Urinary bladder (tissue), 3 donors: ENCODE measurements at regions not wholly inside any gene's neighbourhood (a gene's known extent, or its start where the extent isn't known, plus 50 kb on each side); places are given as distances from the start of the nearest gene placed in this dataset.

Experiments
- DNase-seq: peaks from one replicate; pipeline ENCODE4 v3.0.0-alpha.2; 2015; ENCODE audit errors: extremely low spot score
- H3K27ac ChIP-seq: one replicate; pipeline ENCODE4 v1.5.1; 2013; ENCODE audit warnings: low read depth, mild to moderate bottlenecking, moderate library complexity
- H3K36me3 ChIP-seq: one replicate; pipeline ENCODE4 v1.6.1; 2013; ENCODE audit warnings: mild to moderate bottlenecking, moderate library complexity; ENCODE audit not compliant: insufficient read depth
- H3K4me1 ChIP-seq: one replicate; pipeline ENCODE4 v1.6.1; 2013; ENCODE audit warnings: mild to moderate bottlenecking, moderate library complexity; ENCODE audit not compliant: insufficient read depth
- H3K4me3 ChIP-seq: one replicate; pipeline ENCODE4 v1.5.1; 2013; ENCODE audit warnings: low read depth, low read length
- WGBS: extraction: QIAGEN DNeasy Blood & Tissue Kit; methylation state at CpG from one replicate; pipeline ENCODE4 v1.1.7; 2013; 5-methylcytosine and 5-hydroxymethylcytosine counted together
- donor health status: healthy with polysubstance abuse.
- donor health status: healthy.

DNA sequence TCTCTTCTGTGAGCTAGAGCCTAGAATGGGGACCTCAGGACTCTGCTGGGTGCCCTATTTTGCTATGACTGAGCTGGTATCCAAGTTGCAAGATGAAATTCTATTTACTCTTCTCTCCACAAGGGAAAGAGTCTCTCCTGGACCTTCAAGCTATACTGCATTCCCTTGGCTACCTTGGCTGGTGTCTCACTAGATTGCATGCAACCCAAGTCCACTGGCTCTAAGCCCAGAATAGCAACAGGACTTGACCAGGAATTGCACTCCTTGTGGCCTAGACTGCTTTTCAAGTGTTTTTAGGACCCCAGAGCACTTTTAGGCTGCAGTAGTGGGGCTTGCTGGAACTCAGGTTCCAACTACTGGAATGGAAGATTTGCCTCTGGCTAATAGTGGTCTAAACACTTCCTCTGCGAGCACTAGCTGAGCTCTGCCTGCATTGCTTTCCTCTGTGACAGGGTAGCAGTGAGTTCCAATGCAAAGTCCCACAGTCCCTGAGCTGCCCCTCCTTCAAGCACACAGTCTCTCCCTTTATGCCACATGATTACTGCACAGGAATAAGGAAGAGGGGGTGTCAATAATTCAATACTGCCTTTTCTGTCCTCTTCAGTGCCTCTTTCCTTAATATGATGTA is 1009.1 kb upstream of the FLRT2 start:
- 92% methylated on average over 1 of the region's 1 CpG for WGBS
- no peak for DNase-seq
- Histone ChIP-seq H3K36me3 (no peaks in the 10 kb centered on the region), H3K4me3 (no peak overlapping the region), H3K27ac (no peak overlapping the region), H3K4me1 (no peaks in the 10 kb centered on the region)

DNA sequence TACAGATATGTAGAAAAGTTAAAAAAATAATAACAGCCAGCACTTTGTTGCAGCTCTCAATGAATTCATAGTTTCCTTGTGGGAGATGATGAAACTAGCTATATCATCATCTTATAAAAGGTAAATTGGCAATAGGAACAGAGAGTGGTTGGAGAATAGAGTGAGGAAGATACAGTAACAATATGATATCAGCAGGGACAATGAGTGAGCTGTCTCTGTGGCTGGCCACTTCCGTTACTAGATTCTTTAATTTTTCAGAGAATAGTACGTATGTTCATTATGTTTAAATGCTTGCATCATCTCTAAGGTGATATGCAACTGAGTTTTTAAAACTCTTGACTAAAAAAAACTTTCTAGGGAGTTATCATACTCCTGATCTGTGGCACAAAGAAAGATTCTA is 1006.2 kb upstream of the FLRT2 start:
- Histone ChIP-seq H3K27ac (no peak overlapping the region), H3K4me3 (no peak overlapping the region), H3K4me1 (no peaks in the 10 kb centered on the region), H3K36me3 (no peaks in the 10 kb centered on the region)
- DNase-seq, result no peak
- 89% methylated on average over 2 of the region's 2 CpGs for WGBS

DNA sequence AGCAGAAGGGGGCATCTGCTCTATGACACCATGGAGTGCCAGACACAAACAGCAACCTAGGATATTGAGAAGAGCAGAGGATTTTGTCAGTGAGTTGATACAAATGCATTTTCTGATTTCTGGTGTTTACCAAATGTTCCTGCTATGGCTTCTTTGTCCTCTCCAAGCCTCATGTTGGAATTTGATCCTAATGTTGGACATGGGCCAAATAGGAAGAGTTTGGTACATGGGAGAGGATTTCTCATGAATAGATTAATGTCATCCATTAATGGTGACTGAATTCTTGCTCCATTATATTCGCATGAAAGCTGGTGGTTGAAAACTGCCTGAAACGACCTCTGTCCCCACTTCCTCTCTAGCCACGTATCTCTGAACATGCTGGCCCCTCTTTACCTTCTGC is 1002.2 kb upstream of the FLRT2 start:
- no peak overlapping the region for H3K27ac ChIP-seq
- no peaks in the 10 kb centered on the region for H3K4me1 ChIP-seq
- H3K4me3 ChIP-seq, result no peak overlapping the region
- no peak for DNase-seq
- WGBS, result 76% methylated on average over 3 of the region's 3 CpGs
- H3K36me3 ChIP-seq, result no peaks in the 10 kb centered on the region

- Histone ChIP-seq H3K4me1 (no peaks in the 10 kb centered on the region), H3K36me3 (no peaks in the 10 kb centered on the region), H3K4me3 (no peak overlapping the region), H3K27ac (no peak overlapping the region)
- no peak for DNase-seq
- 68% methylated on average over 2 of the region's 2 CpGs for WGBS
Measured at GRCh38 chr14:84532016-84532415, 997.9 kb upstream of the FLRT2 start.

- no peak overlapping the region for H3K27ac ChIP-seq
- WGBS, result 67% methylated on average over 3 of the region's 3 CpGs
- DNase-seq, result no peak
- no peaks in the 10 kb centered on the region for H3K4me1 ChIP-seq
- H3K4me3 ChIP-seq, result no peak overlapping the region
- H3K36me3 ChIP-seq, result no peaks in the 10 kb centered on the region
Measured at GRCh38 chr14:84533181-84533725, 996.7 kb upstream of the FLRT2 start.

DNA sequence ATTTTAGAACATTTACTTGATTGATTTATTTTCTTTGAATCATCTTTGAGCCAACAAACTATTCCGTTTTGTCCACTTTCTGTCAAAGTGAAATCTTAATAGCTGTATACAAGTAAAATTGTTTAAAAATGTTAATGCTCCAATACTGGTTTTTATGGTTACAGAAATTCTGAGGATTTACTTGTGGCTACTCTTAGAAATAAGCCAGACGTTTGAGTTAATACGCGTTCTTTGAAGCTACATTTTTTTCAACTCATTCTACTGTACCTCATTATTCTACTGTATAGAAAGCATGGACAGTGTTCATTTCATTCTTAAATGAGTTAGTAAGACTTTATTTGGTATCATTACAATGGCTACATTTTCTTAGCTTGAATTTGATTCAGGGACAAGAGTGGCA is 996.2 kb upstream of the FLRT2 start:
- no peak for DNase-seq
- WGBS, result 41% methylated on average over 4 of the region's 4 CpGs
- no peaks in the 10 kb centered on the region for H3K36me3 ChIP-seq
- no peak overlapping the region for H3K27ac ChIP-seq
- H3K4me1 ChIP-seq, result no peaks in the 10 kb centered on the region
- no peak overlapping the region for H3K4me3 ChIP-seq

GRCh38 chr14:84535484-84535883 is 994.5 kb upstream of the FLRT2 start:
- DNase-seq, result no peak
- H3K4me3 ChIP-seq, result no peak overlapping the region
- no peaks in the 10 kb centered on the region for H3K36me3 ChIP-seq
- H3K4me1 ChIP-seq, result no peaks in the 10 kb centered on the region
- H3K27ac ChIP-seq, result no peak overlapping the region

DNA sequence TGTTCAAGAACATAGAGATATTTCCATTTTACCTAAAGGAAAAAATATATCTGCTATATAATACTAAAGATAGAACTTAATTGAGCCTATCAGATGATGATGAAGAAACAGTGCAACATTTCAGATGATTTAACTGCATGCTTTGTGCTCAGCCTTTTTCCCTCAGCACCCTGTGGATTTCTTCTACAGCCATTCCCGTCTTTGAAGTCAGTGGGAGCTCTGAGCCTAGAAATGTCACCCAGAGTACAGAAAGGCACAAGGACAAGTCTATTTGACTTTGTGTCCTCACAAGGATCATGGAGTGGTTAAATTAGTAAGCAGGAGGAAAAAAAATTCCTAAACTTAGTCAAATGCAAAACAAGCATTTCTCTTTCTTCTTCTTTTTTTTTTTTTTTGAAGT is 994.0 kb upstream of the FLRT2 start:
- WGBS, result 85% methylated on average over 1 of the region's 1 CpG
- no peak for DNase-seq
- Histone ChIP-seq H3K4me1 (no peaks in the 10 kb centered on the region), H3K4me3 (no peak overlapping the region), H3K36me3 (no peaks in the 10 kb centered on the region), H3K27ac (no peak overlapping the region)

GRCh38 chr14:84541018-84541417 is 988.9 kb upstream of the FLRT2 start:
- H3K27ac ChIP-seq, result no peak overlapping the region
- H3K36me3 ChIP-seq, result no peaks in the 10 kb centered on the region
- 47% methylated on average over 2 of the region's 2 CpGs for WGBS
- DNase-seq, result no peak
- no peak overlapping the region for H3K4me3 ChIP-seq
- H3K4me1 ChIP-seq, result no peaks in the 10 kb centered on the region

DNA sequence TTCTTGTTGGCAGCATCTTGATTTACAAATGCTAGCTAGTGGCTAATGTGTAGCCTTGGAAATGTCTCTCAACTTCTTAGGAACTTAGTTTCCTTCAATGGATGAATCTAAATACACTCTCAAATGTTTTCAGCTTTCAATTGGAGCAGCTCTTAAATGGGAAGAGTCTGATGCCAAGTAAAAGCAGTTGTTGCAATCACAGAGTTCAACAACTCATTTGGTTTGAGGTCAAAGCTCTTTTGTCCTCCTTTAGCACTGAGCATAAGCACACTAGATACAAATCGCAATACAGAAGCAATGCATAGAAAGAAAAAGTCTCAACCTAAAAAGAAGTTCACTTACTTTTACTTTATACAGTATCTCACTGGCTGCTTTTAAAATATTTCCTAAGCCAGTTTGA is 986.1 kb upstream of the FLRT2 start:
- 93% methylated on average over 1 of the region's 1 CpG for WGBS
- H3K27ac ChIP-seq, result no peak overlapping the region

DNA sequence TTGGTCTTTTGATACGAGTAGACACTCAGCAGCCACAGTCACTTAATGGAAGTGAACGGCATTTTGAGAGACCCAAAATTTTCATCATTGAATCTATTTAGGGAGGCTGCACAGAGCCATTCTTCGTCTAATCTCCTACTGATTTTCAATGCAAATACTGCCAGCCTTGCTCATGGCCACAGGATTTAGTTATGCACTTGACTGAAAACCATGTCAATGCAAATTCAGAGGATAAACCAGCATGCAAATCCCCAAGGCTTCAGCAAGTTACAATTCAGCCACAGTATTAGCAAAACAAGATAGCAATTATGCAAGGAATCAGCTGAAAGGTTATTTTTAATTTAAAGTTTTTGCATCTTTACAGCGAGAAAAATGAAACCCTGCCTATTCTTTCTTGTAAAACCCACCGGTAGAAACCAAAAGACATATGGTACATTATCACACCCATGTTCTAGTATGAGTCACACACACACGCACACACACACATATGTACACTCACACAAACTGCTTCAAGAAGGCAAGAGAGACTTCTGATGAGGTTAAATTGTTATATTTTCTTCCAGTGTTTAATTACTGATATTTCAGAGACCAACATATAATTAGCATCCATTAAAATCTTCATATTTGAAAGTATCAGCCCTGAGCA is 985.3 kb upstream of the FLRT2 start:
- H3K36me3 ChIP-seq, result no peaks in the 10 kb centered on the region
- no peak overlapping the region for H3K27ac ChIP-seq
- H3K4me3 ChIP-seq, result no peak overlapping the region
- no peaks in the 10 kb centered on the region for H3K4me1 ChIP-seq
- 73% methylated on average over 6 of the region's 6 CpGs for WGBS
- no peak for DNase-seq

More for the DNA sequence above, 986.1 kb upstream of the FLRT2 start:
- H3K4me3 ChIP-seq, result no peak overlapping the region
- DNase-seq, result no peak
- no peaks in the 10 kb centered on the region for H3K36me3 ChIP-seq
- no peaks in the 10 kb centered on the region for H3K4me1 ChIP-seq

- Histone ChIP-seq H3K4me1 (no peaks in the 10 kb centered on the region), H3K27ac (no peak overlapping the region), H3K36me3 (no peaks in the 10 kb centered on the region), H3K4me3 (no peak overlapping the region)
- DNase-seq, result no peak
- 74% methylated on average over 2 of the region's 2 CpGs for WGBS
Measured at GRCh38 chr14:84546236-84546635, 983.7 kb upstream of the FLRT2 start.

DNA sequence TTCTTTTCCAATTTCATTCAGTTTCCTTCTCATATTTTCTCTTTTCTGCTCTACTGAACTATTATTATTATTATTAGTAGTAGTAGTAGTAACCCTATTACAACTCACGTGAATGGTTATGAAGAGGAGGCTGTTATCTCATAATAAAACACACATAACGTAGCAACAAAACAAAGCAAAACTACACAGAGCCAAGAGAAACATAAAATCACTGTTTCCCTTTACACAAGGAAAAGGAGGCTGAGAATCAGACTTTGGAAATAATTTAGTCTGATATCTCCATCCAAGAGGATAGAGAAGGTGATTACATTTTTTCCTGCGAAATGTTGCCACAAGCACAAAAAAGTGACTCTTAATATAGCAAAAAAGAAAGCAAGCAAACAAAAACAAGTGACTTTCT is 975.8 kb upstream of the FLRT2 start:
- no peak overlapping the region for H3K4me3 ChIP-seq
- no peak for DNase-seq
- WGBS, result 77% methylated on average over 3 of the region's 3 CpGs

DNA sequence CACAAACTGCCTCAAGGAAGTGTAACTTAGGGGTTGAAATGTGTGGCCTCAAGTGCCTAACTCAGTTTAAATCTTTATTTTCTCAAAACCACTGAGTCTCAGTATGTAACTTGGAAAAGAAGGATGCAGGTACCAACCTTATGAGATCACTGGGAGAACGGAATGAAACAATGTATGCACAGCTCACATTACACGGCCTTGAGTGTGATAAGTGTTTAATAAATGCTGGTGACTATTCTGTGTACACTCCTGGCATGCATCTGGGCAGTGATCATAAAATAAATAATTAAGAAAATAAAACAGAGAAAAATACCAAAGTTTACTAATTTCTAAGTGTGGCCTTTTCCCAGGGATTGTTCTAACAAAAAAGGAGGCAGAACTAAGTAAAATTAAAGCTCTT is 974.5 kb upstream of the FLRT2 start:
- Histone ChIP-seq H3K4me3 (no peak overlapping the region), H3K27ac (no peak overlapping the region), H3K4me1 (no peaks in the 10 kb centered on the region), H3K36me3 (no peaks in the 10 kb centered on the region)
- WGBS, result 85% methylated on average over 2 of the region's 2 CpGs
- DNase-seq, result no peak

More for the DNA sequence above, 975.8 kb upstream of the FLRT2 start:
- H3K36me3 ChIP-seq, result no peaks in the 10 kb centered on the region
- no peak overlapping the region for H3K27ac ChIP-seq
- no peaks in the 10 kb centered on the region for H3K4me1 ChIP-seq
